Fibroblast of mammary gland (primary cell): ENCODE measurements at regions not wholly inside any gene's neighbourhood (a gene's known extent, or its start where the extent isn't known, plus 50 kb on each side); places are given as distances from the start of the nearest gene placed in this dataset.

Source experiments
- DNase-seq: peaks from one replicate; pipeline ENCODE4 v3.0.0-alpha.2; 2010; ENCODE audit warnings: low read depth
- H3K4me3 ChIP-seq: 2 replicates; pipeline ENCODE4 v1.5.1; 2011; ENCODE audit warnings: low read depth, mild to moderate bottlenecking, low read length, moderate library complexity; ENCODE audit not compliant: control insufficient read depth
- TF ChIP-seq, protein P1 (sequence below): conservative IDR thresholded peaks from 2 replicates; pipeline ENCODE4 v1.5.1; 2011; ENCODE audit warnings: low read depth, low read length, inconsistent platforms; ENCODE audit not compliant: control insufficient read depth, insufficient read depth

- DNase-seq = no peak
- TF ChIP-seq, protein P1, sequence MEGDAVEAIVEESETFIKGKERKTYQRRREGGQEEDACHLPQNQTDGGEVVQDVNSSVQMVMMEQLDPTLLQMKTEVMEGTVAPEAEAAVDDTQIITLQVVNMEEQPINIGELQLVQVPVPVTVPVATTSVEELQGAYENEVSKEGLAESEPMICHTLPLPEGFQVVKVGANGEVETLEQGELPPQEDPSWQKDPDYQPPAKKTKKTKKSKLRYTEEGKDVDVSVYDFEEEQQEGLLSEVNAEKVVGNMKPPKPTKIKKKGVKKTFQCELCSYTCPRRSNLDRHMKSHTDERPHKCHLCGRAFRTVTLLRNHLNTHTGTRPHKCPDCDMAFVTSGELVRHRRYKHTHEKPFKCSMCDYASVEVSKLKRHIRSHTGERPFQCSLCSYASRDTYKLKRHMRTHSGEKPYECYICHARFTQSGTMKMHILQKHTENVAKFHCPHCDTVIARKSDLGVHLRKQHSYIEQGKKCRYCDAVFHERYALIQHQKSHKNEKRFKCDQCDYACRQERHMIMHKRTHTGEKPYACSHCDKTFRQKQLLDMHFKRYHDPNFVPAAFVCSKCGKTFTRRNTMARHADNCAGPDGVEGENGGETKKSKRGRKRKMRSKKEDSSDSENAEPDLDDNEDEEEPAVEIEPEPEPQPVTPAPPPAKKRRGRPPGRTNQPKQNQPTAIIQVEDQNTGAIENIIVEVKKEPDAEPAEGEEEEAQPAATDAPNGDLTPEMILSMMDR = no peak
- no peak overlapping the region for H3K4me3 ChIP-seq
Measured at GRCh38 chr13:69649063-69649392, 458.6 kb upstream of the ATXN8OS start.

DNA sequence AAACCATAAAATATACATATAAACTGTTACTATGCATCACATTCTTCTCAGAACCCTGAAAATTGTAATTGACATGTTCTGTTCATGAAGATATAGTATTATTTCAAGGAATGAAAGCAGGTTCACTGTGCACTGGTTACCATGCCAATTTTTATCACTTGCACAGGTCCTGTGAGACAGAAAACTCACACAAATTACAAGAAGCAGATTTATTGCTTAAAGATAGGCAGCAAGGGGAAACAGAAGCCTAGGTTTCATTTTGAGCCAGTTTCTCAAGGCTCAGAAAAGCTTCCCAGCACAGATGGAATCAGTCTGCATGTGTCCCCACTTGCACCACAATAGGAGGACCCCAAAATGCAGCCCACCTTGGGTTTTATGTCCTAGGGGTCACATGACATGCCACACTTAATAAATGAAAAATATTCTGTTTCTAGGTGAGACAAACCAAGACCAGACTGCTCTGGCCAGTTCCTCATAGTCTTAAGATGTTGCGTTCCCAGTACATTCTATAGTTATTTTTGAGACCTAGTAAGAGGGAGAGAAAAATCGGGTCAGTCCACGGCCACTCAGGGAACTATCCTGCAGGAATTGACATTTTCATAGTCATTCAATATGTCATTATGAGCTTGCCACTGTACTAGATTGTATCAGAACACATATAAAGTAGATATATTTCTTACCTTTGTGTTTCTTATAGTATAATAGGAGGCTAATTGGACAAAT is 459.1 kb upstream of the ATXN8OS start:
- H3K4me3 ChIP-seq = no peak overlapping the region
- TF ChIP-seq, protein P1 = no peak
- no peak for DNase-seq

GRCh38 chr13:69644447-69644846 is 463.2 kb upstream of the ATXN8OS start:
- DNase-seq = no peak
- H3K4me3 ChIP-seq = no peak overlapping the region
- TF ChIP-seq, protein P1 = no peak

DNA sequence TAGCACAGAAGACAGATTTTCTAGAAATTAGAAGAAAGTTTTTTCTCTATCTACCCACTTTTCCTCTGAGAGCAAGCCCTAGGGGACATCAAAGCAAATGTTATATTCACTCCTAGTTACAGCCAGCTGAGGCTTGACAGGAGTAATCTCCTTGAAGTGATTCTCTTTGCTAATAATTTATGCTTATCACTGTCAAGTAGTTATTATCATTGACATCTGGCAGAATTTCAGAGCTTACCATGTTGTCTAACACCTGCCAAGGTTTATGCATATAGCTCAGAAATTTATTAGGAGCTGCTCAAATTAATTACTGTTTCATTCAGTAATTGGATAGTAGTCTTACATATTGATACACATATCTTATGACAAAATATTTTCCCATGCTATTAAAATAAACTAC is 465.9 kb upstream of the ATXN8OS start:
- no peak overlapping the region for H3K4me3 ChIP-seq
- TF ChIP-seq, protein P1 = no peak
- DNase-seq = no peak

- TF ChIP-seq, protein P1 = no peak
- DNase-seq = no peak
- no peak overlapping the region for H3K4me3 ChIP-seq
Measured at GRCh38 chr13:69633044-69633443, 474.6 kb upstream of the ATXN8OS start.

DNA sequence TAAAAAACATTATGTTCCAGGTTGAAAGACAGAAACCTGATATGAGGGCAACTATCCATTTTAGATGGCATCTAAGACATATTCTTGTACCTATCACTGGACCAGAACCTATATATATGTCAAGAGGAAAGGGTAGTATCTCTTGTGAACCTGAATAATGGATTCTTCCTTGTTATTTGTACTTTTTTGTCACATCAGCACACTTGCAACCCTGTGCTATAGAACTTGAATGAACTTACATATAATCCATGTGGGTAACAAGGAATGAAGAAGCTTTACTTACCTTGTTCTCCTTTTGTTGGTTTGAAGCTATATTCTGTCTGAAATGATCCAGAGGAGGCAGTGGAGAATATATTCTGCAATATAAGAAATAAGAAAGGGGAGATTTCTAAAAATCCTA is 483.7 kb upstream of the ATXN8OS start:
- DNase-seq = no peak
- TF ChIP-seq, protein P1 = no peak
- no peak overlapping the region for H3K4me3 ChIP-seq

DNA sequence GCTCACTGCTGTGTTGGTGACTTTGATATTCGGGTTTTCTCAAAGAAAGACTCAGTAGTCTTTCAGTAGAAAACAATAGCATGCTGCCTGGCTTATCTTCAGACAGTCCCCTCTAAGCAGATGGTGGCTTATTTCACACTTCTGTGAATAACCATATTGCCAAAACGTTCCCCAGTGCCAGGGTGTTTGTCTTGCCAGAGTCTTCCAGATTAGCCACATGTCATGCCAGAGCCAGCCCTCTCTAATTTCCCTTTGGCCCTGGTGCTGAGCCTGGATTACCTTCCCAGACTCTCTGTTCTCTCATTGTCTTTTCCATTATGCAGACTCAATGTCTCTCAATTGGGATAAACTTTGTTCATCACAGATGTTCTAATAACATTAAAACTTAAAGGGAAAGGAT is 488.0 kb upstream of the ATXN8OS start:
- no peak for DNase-seq
- no peak overlapping the region for H3K4me3 ChIP-seq
- TF ChIP-seq, protein P1 = no peak
